SU-DHL-6 (cell line): ENCODE measurements at regions not wholly inside any gene's neighbourhood (a gene's known extent, or its start where the extent isn't known, plus 50 kb on each side); places are given as distances from the start of the nearest gene placed in this dataset.

ENCODE experiments used
- H2AFZ ChIP-seq: fragments of 200-600 bp; sonication (generic); 2 replicates; pipeline ENCODE4 v1.6.1; 2014; ENCODE audit warnings: low read depth, mild to moderate bottlenecking, moderate library complexity, mixed read lengths, antibody characterized with exemption, low read length; ENCODE audit not compliant: severe bottlenecking
- H3F3A ChIP-seq: fragments of 200-600 bp; shearing (Covaris generic); 2 replicates; pipeline ENCODE4 v1.6.0; 2016; ENCODE audit warnings: antibody characterized with exemption, mild to moderate bottlenecking; ENCODE audit not compliant: insufficient read depth
- H3K27ac ChIP-seq: fragments of 200-600 bp; sonication (generic); 2 replicates; pipeline ENCODE4 v1.5.1; 2016; ENCODE audit warnings: low read depth, mild to moderate bottlenecking, low read length, moderate library complexity, mixed read lengths
- H3K27me3 ChIP-seq: fragments of 200-600 bp; sonication (generic), shearing (Covaris generic); 2 replicates; pipeline ENCODE4 v1.6.0; 2014; ENCODE audit warnings: mild to moderate bottlenecking, low read length
- H3K36me3 ChIP-seq: fragments of 200-600 bp; sonication (generic); 2 replicates; pipeline ENCODE4 v1.6.1; 2014; ENCODE audit warnings: mild to moderate bottlenecking, low read length, mixed read lengths
- H3K4me2 ChIP-seq: fragments of 300-600, 200-600 bp; shearing (Covaris generic), sonication (generic); 2 replicates; pipeline ENCODE4 v1.6.0; 2014; ENCODE audit warnings: low read length, low read depth, mild to moderate bottlenecking; ENCODE audit not compliant: poor library complexity, severe bottlenecking
- H3K4me3 ChIP-seq: fragments of 200-600 bp; sonication (generic); 2 replicates; pipeline ENCODE4 v1.5.1; 2014; ENCODE audit warnings: antibody characterized with exemption, low read length, mild to moderate bottlenecking, mixed read lengths; ENCODE audit not compliant: insufficient read depth, poor library complexity, severe bottlenecking
- H3K79me2 ChIP-seq: fragments of 200-600 bp; sonication (generic); 2 replicates; pipeline ENCODE4 v1.6.1; 2014; ENCODE audit warnings: mild to moderate bottlenecking, low read length, moderate library complexity; ENCODE audit not compliant: insufficient read depth
- H3K9ac ChIP-seq: fragments of 200-600 bp; sonication (generic); 2 replicates; pipeline ENCODE4 v1.7.0; 2014; ENCODE audit warnings: mild to moderate bottlenecking, low read length
- H3K9me2 ChIP-seq: fragments of 200-600 bp; sonication (generic); replicated peaks from 2 replicates; pipeline ENCODE4 v1.6.1; 2014; ENCODE audit warnings: low read length; ENCODE audit not compliant: insufficient read depth
- H3K9me3 ChIP-seq: fragments of 200-600 bp; sonication (generic); 2 replicates; pipeline ENCODE4 v1.6.1; 2014; ENCODE audit warnings: low read length, mixed read lengths; ENCODE audit not compliant: insufficient read depth
- H4K20me1 ChIP-seq: fragments of 200-600 bp; sonication (generic); 2 replicates; pipeline ENCODE4 v1.6.1; 2014; ENCODE audit warnings: low read depth, mild to moderate bottlenecking, antibody characterized with exemption, low read length, moderate library complexity, mixed read lengths
- EZH2phosphoT487 ChIP-seq: fragments of 200-600 bp; sonication (generic), shearing (Covaris generic); conservative IDR thresholded peaks from 2 replicates; pipeline ENCODE4 v1.6.1; 2018; ENCODE audit warnings: mild to moderate bottlenecking, antibody characterized with exemption, low read length, moderate library complexity, mixed read lengths
- TF ChIP-seq, protein P1 (sequence below): fragments of 200-600 bp; sonication (generic); IDR thresholded peaks from one replicate; pipeline ENCODE4 v1.5.1; 2017; ENCODE audit warnings: antibody characterized with exemption, mild to moderate bottlenecking, low read length, moderate library complexity; ENCODE audit not compliant: insufficient read depth, poor library complexity, severe bottlenecking

DNA sequence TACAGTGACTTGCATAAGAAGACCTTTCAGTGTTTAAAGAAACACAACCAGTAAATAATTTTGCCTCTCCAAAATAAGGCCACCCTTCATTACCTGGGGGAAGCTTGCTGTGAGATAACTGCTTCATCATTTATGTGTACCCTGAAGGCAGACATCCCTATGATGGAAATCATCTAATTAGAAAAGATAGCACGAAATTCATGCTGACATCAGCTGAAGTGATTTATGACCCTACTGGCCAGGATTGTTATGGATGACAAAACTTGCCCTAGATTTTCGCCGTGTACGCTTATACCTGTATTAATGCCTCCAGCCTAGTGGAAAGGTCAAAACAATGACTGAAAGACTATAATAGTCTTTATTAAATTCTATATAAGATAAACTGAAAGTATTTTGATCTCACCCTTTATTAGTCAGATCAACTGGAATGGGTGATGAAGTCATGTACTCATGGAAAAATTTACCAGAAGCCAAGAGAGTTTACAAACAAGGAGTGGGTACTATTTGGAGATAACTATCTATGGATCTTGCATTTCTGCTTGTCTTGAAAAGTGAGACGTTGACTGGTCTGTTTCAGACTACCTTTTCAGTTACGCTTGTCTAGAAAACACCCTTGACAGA, 114.2 kb downstream of the PPP1R3A start:
- H3K27me3 ChIP-seq: no peaks in the 10 kb centered on the region
- H3K9me3 ChIP-seq: no peaks in the 10 kb centered on the region
- no peak overlapping the region for H3K27ac ChIP-seq
- no peak overlapping the region for H3K4me3 ChIP-seq
- no peaks in the 10 kb centered on the region for H3K9me2 ChIP-seq
- no peaks in the 10 kb centered on the region for H3F3A ChIP-seq
- TF ChIP-seq, protein P1, sequence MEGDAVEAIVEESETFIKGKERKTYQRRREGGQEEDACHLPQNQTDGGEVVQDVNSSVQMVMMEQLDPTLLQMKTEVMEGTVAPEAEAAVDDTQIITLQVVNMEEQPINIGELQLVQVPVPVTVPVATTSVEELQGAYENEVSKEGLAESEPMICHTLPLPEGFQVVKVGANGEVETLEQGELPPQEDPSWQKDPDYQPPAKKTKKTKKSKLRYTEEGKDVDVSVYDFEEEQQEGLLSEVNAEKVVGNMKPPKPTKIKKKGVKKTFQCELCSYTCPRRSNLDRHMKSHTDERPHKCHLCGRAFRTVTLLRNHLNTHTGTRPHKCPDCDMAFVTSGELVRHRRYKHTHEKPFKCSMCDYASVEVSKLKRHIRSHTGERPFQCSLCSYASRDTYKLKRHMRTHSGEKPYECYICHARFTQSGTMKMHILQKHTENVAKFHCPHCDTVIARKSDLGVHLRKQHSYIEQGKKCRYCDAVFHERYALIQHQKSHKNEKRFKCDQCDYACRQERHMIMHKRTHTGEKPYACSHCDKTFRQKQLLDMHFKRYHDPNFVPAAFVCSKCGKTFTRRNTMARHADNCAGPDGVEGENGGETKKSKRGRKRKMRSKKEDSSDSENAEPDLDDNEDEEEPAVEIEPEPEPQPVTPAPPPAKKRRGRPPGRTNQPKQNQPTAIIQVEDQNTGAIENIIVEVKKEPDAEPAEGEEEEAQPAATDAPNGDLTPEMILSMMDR: no peak
- no peak for TF ChIP-seq EZH2phosphoT487
- H3K36me3 ChIP-seq: no peaks in the 10 kb centered on the region
- H4K20me1 ChIP-seq: no peaks in the 10 kb centered on the region
- no peak overlapping the region for H2AFZ ChIP-seq
- H3K79me2 ChIP-seq: no peaks in the 10 kb centered on the region
- no peak overlapping the region for H3K9ac ChIP-seq
- no peak overlapping the region for H3K4me2 ChIP-seq

DNA sequence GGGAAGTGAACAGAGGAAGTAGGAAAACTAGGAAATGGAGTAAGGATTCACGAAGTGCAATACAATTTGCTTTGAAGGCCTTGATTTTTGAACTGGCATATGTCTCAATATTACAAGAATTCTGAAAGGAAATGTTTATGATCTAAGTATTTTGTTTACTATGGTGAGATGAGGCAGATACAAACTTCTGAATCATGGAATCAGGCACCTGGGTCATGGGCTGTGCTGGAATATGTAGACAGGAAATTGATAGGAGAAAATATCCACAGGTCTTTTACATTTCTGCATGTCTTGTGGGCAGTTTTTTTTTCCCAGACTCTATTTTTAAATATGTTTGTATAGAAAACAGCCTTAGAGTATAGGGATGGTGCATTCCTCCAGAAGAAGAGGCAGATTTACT, 117.1 kb downstream of the PPP1R3A start:
- Histone ChIP-seq H3K27me3 (no peaks in the 10 kb centered on the region), H3K36me3 (no peaks in the 10 kb centered on the region), H3K27ac (no peak overlapping the region), H2AFZ (no peak overlapping the region), H3K4me2 (no peak overlapping the region), H4K20me1 (no peaks in the 10 kb centered on the region), H3K4me3 (no peak overlapping the region), H3F3A (no peaks in the 10 kb centered on the region), H3K9me3 (no peaks in the 10 kb centered on the region), H3K9ac (no peak overlapping the region), H3K79me2 (no peaks in the 10 kb centered on the region), H3K9me2 (no peaks in the 10 kb centered on the region)
- TF ChIP-seq EZH2phosphoT487: no peak
- TF ChIP-seq, protein P1: no peak

DNA sequence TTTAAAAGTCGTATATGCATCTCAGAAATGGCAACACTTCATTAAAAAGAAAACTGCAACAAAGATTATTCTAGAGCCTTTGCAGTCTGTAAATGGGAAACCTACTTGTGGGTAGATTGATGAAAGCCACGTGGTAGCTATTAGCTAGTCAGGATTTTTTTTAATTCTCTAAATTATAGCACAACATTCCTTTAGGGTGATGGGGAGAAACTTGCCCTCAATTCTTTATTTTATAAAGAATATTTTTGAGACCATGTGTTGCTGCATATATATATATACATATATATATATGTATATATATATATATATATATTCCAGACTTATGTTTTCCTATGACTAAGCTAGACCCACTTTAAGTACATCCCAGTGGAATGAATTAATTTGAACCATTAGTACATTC, 118.0 kb downstream of the PPP1R3A start:
- no peak overlapping the region for H3K4me2 ChIP-seq
- H3K79me2 ChIP-seq: no peaks in the 10 kb centered on the region
- H3K27me3 ChIP-seq: no peaks in the 10 kb centered on the region
- no peak overlapping the region for H2AFZ ChIP-seq
- H3F3A ChIP-seq: no peaks in the 10 kb centered on the region
- H3K9ac ChIP-seq: no peak overlapping the region
- H3K4me3 ChIP-seq: no peak overlapping the region
- H3K36me3 ChIP-seq: no peaks in the 10 kb centered on the region
- H3K27ac ChIP-seq: no peak overlapping the region
- TF ChIP-seq, protein P1: no peak
- no peak for TF ChIP-seq EZH2phosphoT487
- no peaks in the 10 kb centered on the region for H3K9me3 ChIP-seq
- no peaks in the 10 kb centered on the region for H3K9me2 ChIP-seq
- H4K20me1 ChIP-seq: no peaks in the 10 kb centered on the region
